Hepatocyte (in vitro differentiated cells): ENCODE measurements at regions not wholly inside any gene's neighbourhood (a gene's known extent, or its start where the extent isn't known, plus 50 kb on each side); places are given as distances from the start of the nearest gene placed in this dataset.
A peak's percentile ranks its signal among the peaks of the same experiment; 100 is the strongest.

Source experiments
- DNase-seq: peaks from one replicate; pipeline ENCODE4 v3.0.0-alpha.2; 2016; ENCODE audit warnings: low spot score
- H2AFZ ChIP-seq: fragments of 200-600 bp; sonication (generic); 2 replicates; pipeline ENCODE4 v1.6.0; 2016; ENCODE audit warnings: antibody characterized with exemption, mild to moderate bottlenecking
- H3K27ac ChIP-seq: fragments of 200-600 bp; sonication (generic); 2 replicates; pipeline ENCODE4 v1.5.1; 2016; ENCODE audit warnings: mild to moderate bottlenecking
- H3K27me3 ChIP-seq: fragments of 200-600 bp; sonication (generic); 2 replicates; pipeline ENCODE4 v1.6.1; 2016
- H3K36me3 ChIP-seq: fragments of 200-600 bp; sonication (generic); replicated peaks from 2 replicates; pipeline ENCODE4 v1.5.1; 2016; ENCODE audit warnings: low read depth; ENCODE audit not compliant: insufficient read depth
- H3K4me1 ChIP-seq: fragments of 200-600 bp; sonication (generic); 2 replicates; pipeline ENCODE4 v1.5.1; 2016; ENCODE audit warnings: mild to moderate bottlenecking, moderate library complexity; ENCODE audit not compliant: insufficient read depth
- H3K4me2 ChIP-seq: fragments of 200-600 bp; sonication (generic); 2 replicates; pipeline ENCODE4 v1.6.0; 2016
- H3K4me3 ChIP-seq: fragments of 200-600 bp; sonication (generic); 2 replicates; pipeline ENCODE4 v1.5.1; 2016; ENCODE audit warnings: mild to moderate bottlenecking
- H3K79me2 ChIP-seq: fragments of 200-600 bp; sonication (generic); 2 replicates; pipeline ENCODE4 v1.6.0; 2017; ENCODE audit warnings: mild to moderate bottlenecking
- H3K9me2 ChIP-seq: fragments of 200-600 bp; sonication (generic); replicated peaks from 2 replicates; pipeline ENCODE4 v1.6.0; 2017; ENCODE audit warnings: mild to moderate bottlenecking; ENCODE audit not compliant: insufficient read depth
- H3K9me3 ChIP-seq: fragments of 200-600 bp; sonication (generic); 2 replicates; pipeline ENCODE4 v1.5.1; 2016; ENCODE audit warnings: low read depth, mild to moderate bottlenecking
- H4K20me1 ChIP-seq: fragments of 200-600 bp; sonication (generic); 2 replicates; pipeline ENCODE4 v1.6.0; 2016; ENCODE audit warnings: mild to moderate bottlenecking; ENCODE audit not compliant: insufficient read depth, poor library complexity, severe bottlenecking
- CTCF ChIP-seq: fragments of 200-600 bp; sonication (generic); IDR thresholded peaks from 2 replicates; pipeline ENCODE4 v1.5.1; 2016; ENCODE audit warnings: antibody characterized with exemption, mild to moderate bottlenecking; ENCODE audit not compliant: poor library complexity
- EZH2 ChIP-seq: fragments of 200-600 bp; sonication (generic); IDR thresholded peaks from 2 replicates; pipeline ENCODE4 v1.6.1; 2016; ENCODE audit warnings: antibody characterized with exemption, mild to moderate bottlenecking, borderline replicate concordance
- EZH2phosphoT487 ChIP-seq: fragments of 200-600 bp; sonication (generic); IDR thresholded peaks from one replicate; pipeline ENCODE4 v1.6.1; 2018; ENCODE audit warnings: antibody characterized with exemption, mild to moderate bottlenecking, low read depth, moderate library complexity; ENCODE audit not compliant: unreplicated experiment, severe bottlenecking
- WGBS: methylation state at CpG from one replicate; pipeline ENCODE4 v1.1.6; 2016; ENCODE audit warnings: low lambda C conversion rate; ENCODE audit errors: missing lambda C conversion rate; 5-methylcytosine and 5-hydroxymethylcytosine counted together

DNA sequence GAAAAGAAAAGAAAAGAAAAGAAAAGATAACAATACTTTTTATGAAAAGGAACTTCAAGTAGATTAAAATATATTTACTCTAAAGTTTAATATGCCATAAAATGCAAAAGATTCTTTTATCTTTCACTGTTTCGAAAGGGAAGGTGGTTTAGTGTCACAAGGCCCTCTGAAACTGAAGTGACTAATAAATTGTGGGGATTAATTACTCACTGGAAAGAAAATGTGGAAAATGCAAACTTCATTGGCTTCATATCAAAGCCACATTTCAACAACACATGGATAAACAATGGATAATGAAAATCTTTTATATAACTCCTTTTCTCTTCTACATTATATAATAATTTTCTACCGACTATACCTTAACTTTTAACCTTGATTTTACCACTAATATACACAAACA lies 320.5 kb upstream of the RSPO3 start:
- TF ChIP-seq EZH2phosphoT487 (no peak), CTCF (no peak), EZH2 (no peak)
- H2AFZ ChIP-seq = no peak overlapping the region
- no peaks in the 10 kb centered on the region for H3K9me2 ChIP-seq

DNA sequence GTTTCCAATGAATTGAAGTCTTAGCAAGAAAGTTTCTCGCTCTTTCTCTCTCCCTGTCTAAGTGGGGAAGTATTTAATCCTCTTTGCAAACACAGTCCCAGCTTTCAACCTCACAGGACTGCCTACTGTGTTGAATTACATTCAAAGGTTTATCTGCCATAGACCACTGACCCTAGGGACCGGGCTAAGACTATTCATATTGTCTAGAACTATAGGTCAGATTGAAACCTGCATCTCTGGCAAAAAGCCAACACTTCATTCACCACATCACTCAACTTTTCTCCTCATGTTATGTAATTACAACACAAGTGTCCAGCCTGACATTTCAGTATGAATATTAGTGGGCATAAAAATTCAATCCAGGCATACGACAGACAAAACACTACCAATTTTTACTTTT lies 314.7 kb upstream of the RSPO3 start:
- no peaks in the 10 kb centered on the region for H3K36me3 ChIP-seq
- H3K79me2 ChIP-seq = no peaks in the 10 kb centered on the region
- no peak overlapping the region for H3K4me2 ChIP-seq
- H4K20me1 ChIP-seq = no peaks in the 10 kb centered on the region
- H3K9me3 ChIP-seq = no peaks in the 10 kb centered on the region
- H3K27ac ChIP-seq = no peak overlapping the region
- no peaks in the 10 kb centered on the region for H3K4me1 ChIP-seq
- 81% methylated on average over 3 of the region's 3 CpGs for WGBS
- H3K27me3 ChIP-seq = no peaks in the 10 kb centered on the region
- no peak for TF ChIP-seq CTCF
- TF ChIP-seq EZH2 = no peak
- no peak for TF ChIP-seq EZH2phosphoT487
- no peak for DNase-seq
- no peak overlapping the region for H2AFZ ChIP-seq
- H3K9me2 ChIP-seq = no peaks in the 10 kb centered on the region
- no peak overlapping the region for H3K4me3 ChIP-seq

More for the DNA sequence above, 320.5 kb upstream of the RSPO3 start:
- Histone ChIP-seq H3K27me3 (no peaks in the 10 kb centered on the region), H3K4me2 (no peak overlapping the region), H3K27ac (no peak overlapping the region), H3K4me3 (no peak overlapping the region), H3K79me2 (no peaks in the 10 kb centered on the region), H3K36me3 (no peaks in the 10 kb centered on the region), H3K4me1 (no peaks in the 10 kb centered on the region), H4K20me1 (no peaks in the 10 kb centered on the region), H3K9me3 (no peaks in the 10 kb centered on the region)
- WGBS = 94% methylated on average over 2 of the region's 2 CpGs
- DNase-seq = no peak

DNA sequence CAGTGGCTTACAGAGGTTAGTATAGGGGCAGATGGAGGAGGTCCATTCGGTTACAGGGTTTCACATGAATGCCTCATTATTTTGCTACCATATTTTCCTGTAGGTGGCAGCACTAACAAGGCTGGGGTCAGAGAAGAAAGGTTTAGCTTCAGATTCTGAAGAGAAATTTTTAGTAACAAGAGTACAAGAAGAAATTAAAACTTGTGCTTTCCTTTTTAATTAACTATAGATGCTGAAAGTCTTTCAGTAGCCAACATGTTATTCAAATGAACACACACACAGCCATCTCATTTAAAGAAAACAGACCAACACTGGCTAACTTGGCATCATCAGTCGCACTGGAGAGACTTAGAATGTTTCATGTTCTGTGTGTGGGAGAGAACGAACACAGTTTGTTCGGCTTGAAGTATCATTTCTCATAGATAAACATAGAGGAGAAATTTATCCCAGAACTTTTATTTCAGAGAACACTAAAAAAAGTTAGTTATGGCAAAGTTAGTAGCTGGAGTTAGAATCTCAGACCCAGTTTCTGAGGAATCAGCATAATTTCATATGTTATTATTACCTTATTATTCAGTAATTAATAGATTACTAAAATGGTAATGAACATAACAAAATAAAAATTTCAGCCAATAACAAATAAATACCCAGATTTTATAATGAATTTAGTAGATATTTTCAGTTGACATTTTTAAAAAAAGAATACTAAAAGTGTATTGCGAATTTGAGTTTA lies 314.0 kb upstream of the RSPO3 start:
- Histone ChIP-seq H3K36me3 (no peaks in the 10 kb centered on the region), H4K20me1 (no peaks in the 10 kb centered on the region), H3K27ac (no peak overlapping the region), H3K9me2 (no peaks in the 10 kb centered on the region), H2AFZ (no peak overlapping the region), H3K4me3 (no peak overlapping the region), H3K9me3 (no peaks in the 10 kb centered on the region), H3K4me1 (no peaks in the 10 kb centered on the region), H3K27me3 (no peaks in the 10 kb centered on the region), H3K4me2 (no peak overlapping the region), H3K79me2 (no peaks in the 10 kb centered on the region)
- TF ChIP-seq EZH2 = no peak
- peak; percentile 80 for TF ChIP-seq CTCF
- DNase-seq = peak; percentile 61
- WGBS = 62% methylated on average over 5 of the region's 5 CpGs
